Prostate gland (tissue), 2 donors: ENCODE measurements at regions not wholly inside any gene's neighbourhood (a gene's known extent, or its start where the extent isn't known, plus 50 kb on each side); places are given as distances from the start of the nearest gene placed in this dataset.
"Not testable (repeated sequence)": the region's sequence is repeated elsewhere in the genome, so short reads cannot be mapped to it uniquely, and the experiment has no call there.

Experiments used
- POLR2A ChIP-seq: fragments of 450-650 bp; IDR thresholded peaks from one replicate; pipeline ENCODE4 v1.6.1; 2016; ENCODE audit warnings: antibody characterized with exemption, mild to moderate bottlenecking
- POLR2AphosphoS5 ChIP-seq: sonication (generic); formaldehyde crosslinking; IDR thresholded peaks from one replicate; pipeline ENCODE4 v1.6.1; 2017; ENCODE audit warnings: antibody characterized with exemption
- TF ChIP-seq, protein P1 (sequence below), 4 experiments: fragments of 200-600 bp in 2 of 4; fragments of 450-650 bp in 2 of 4; sonication (generic) in 2 of 4; IDR thresholded peaks; 1 replicate in 3 of 4; 2 replicates in 1 of 4; pipeline ENCODE4 v1.5.1; 2016 to 2019; ENCODE audit warnings: antibody characterized with exemption in 4 of 4, mild to moderate bottlenecking in 2 of 4, moderate library complexity in 2 of 4

DNA sequence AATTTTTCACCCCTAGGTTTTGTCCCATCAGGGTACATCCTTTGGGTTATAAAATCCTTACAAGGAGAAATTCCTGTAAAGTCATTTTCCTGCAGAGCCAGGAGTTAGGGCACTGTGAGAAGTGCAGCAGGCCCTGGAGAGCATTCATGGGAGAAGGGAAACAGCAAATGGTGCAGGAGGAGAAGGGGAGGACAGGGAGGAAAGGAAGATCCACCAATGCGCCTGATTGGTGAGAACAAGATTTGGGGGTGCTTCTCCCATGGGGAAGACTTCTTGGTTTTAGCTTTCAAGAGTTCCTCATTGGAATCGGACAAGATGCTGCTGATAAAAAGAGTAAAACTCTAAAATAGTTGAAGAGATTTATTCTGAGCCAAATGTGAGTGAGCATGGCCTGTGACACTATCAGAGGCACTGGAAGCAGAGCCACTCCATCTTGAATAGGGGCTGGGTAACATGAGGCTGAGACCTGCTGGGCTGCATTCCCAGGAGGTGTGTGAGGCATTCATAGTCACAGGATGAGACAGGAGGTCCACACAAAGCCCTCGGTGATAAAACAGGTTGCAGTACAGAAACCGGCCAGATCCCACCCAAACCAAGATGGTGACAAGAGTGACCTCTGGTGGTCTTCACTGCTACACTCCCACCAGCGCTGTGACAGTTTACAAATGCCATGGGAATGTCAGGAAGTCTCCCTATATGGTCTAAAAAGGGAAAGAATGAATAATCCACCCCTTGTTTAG, 305.5 kb upstream of the USP9Y start:
- TF ChIP-seq POLR2A, POLR2AphosphoS5: not testable (repeated sequence)
- TF ChIP-seq, protein P1, sequence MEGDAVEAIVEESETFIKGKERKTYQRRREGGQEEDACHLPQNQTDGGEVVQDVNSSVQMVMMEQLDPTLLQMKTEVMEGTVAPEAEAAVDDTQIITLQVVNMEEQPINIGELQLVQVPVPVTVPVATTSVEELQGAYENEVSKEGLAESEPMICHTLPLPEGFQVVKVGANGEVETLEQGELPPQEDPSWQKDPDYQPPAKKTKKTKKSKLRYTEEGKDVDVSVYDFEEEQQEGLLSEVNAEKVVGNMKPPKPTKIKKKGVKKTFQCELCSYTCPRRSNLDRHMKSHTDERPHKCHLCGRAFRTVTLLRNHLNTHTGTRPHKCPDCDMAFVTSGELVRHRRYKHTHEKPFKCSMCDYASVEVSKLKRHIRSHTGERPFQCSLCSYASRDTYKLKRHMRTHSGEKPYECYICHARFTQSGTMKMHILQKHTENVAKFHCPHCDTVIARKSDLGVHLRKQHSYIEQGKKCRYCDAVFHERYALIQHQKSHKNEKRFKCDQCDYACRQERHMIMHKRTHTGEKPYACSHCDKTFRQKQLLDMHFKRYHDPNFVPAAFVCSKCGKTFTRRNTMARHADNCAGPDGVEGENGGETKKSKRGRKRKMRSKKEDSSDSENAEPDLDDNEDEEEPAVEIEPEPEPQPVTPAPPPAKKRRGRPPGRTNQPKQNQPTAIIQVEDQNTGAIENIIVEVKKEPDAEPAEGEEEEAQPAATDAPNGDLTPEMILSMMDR (IDR thresholded peaks at IDR 0.05), result not testable (repeated sequence)
